HEK293 (cell line): ENCODE measurements at regions not wholly inside any gene's neighbourhood (a gene's known extent, or its start where the extent isn't known, plus 50 kb on each side); places are given as distances from the start of the nearest gene placed in this dataset.

ENCODE experiments used
- ATF2 ChIP-seq: fragments of 450-650 bp; formaldehyde crosslinking; IDR thresholded peaks from 2 replicates; pipeline ENCODE4 v1.5.1; 2016; ENCODE audit warnings: missing biosample characterization, missing genetic modification characterization, low read depth
- CTCF ChIP-seq: fragments of 450-650 bp; formaldehyde crosslinking; IDR thresholded peaks from 2 replicates; pipeline ENCODE4 v1.5.1; 2016; ENCODE audit warnings: missing biosample characterization, missing genetic modification characterization
- REST ChIP-seq: fragments of 450-650 bp; formaldehyde crosslinking; IDR thresholded peaks from 2 replicates; pipeline ENCODE4 v1.5.1; 2016; ENCODE audit warnings: missing biosample characterization, missing genetic modification characterization
- ZNF184 ChIP-seq: fragments of 450-650 bp; IDR thresholded peaks from 2 replicates; pipeline ENCODE4 v1.5.1; 2018; ENCODE audit warnings: missing biosample characterization, mild to moderate bottlenecking, missing genetic modification characterization
- ZNF19 ChIP-seq: fragments of 450-650 bp; formaldehyde crosslinking; IDR thresholded peaks from 2 replicates; pipeline ENCODE4; 2016; ENCODE audit warnings: missing biosample characterization, missing genetic modification characterization, low read depth

GRCh38 chr6:168219804-168220203 lies 99.8 kb downstream of the DACT2 start:
- TF ChIP-seq CTCF (tag by site-specific recombination) (no peak), REST (tag by site-specific recombination) (no peak), ZNF19 (tag by site-specific recombination) (no peak), ATF2 (no peak), ZNF184 (no peak)
